Endothelial cell of umbilical vein (primary cell): ENCODE measurements at regions not wholly inside any gene's neighbourhood (a gene's known extent, or its start where the extent isn't known, plus 50 kb on each side); places are given as distances from the start of the nearest gene placed in this dataset.

Source experiments
- BruUV-seq: library from RNA; stranded (reverse); fragments of 400-500 nt; replicated peaks from 2 replicates; lab custom pipeline; 2021; lab: Mats Ljungman, UMichigan
- CTCF ChIA-PET: fragments of 300-600, 350-600 bp; sonication (Branson Sonifier 250); formaldehyde crosslinking; loops from one replicate; lab custom pipeline; 2021; ENCODE audit warnings: antibody characterized with exemption, inconsistent platforms; lab: Charles Lee
- POLR2A ChIA-PET: fragments of 300-600, 350-600 bp; sonication (Branson Sonifier 250); formaldehyde crosslinking; loops from one replicate; lab custom pipeline; 2021; ENCODE audit warnings: antibody characterized with exemption, inconsistent platforms; lab: Charles Lee
- DNase-seq: peaks from one replicate; pipeline ENCODE4 v3.0.0-alpha.2; 2011; ENCODE audit warnings: low read depth, low spot score
- FAIRE-seq: peaks from 2 replicates; lab custom pipeline; 2011; peaks lifted over from hg19 to GRCh38; lab: Jason Lieb, UNC
- H2AFZ ChIP-seq: 2 replicates; pipeline ENCODE4 v1.6.0; 2012; ENCODE audit warnings: low read depth, low read length, control low read depth, inconsistent platforms
- H3K27ac ChIP-seq: 2 replicates; pipeline ENCODE4 v1.5.1; 2011; ENCODE audit warnings: low read depth, mild to moderate bottlenecking, control low read depth, low read length, moderate library complexity; ENCODE audit not compliant: insufficient read depth
- H3K27me3 ChIP-seq, 2 experiments: 2 replicates each; pipeline versions ENCODE4 v1.6.0 to v1.6.1; 2011; ENCODE audit warnings: low read length in 2 of 2, mixed read lengths in 1 of 2; ENCODE audit not compliant: control insufficient read depth in 2 of 2, insufficient read depth in 2 of 2
- H3K36me3 ChIP-seq, 2 experiments: 2 replicates in 1 of 2; 3 replicates in 1 of 2; pipeline ENCODE4 v1.5.1; 2011; ENCODE audit warnings: low read length in 2 of 2, mild to moderate bottlenecking in 1 of 2, moderate library complexity in 1 of 2; ENCODE audit not compliant: control insufficient read depth in 2 of 2, insufficient read depth in 2 of 2; ENCODE audit errors: extremely low read depth in 1 of 2
- H3K4me1 ChIP-seq: 3 replicates; pipeline ENCODE4 v1.5.1; 2011; ENCODE audit warnings: mild to moderate bottlenecking, low read length; ENCODE audit not compliant: control insufficient read depth, insufficient read depth; ENCODE audit errors: extremely low read depth
- H3K4me2 ChIP-seq: 2 replicates; pipeline ENCODE4 v1.6.1; 2011; ENCODE audit warnings: low read length, control low read depth, mixed read lengths; ENCODE audit not compliant: insufficient read depth
- H3K4me3 ChIP-seq, 3 experiments: fragments of 200-600 bp in 1 of 3; sonication (generic), shearing (Covaris generic) in 1 of 3; replicated peaks in 1 of 3; 2 replicates each; pipeline ENCODE4 v1.5.1; 2011 to 2016; ENCODE audit warnings: control low read depth in 3 of 3, low read length in 3 of 3, mild to moderate bottlenecking in 2 of 3, inconsistent platforms in 1 of 3, low read depth in 1 of 3, moderate library complexity in 1 of 3; ENCODE audit not compliant: insufficient read depth in 1 of 3
- H3K79me2 ChIP-seq: 2 replicates; pipeline ENCODE4 v1.6.0; 2012; ENCODE audit warnings: low read length, inconsistent platforms; ENCODE audit not compliant: control insufficient read depth, insufficient read depth
- H3K9ac ChIP-seq: replicated peaks from 2 replicates; pipeline ENCODE3; 2011; ENCODE audit warnings: low read length, control low read depth; ENCODE audit not compliant: insufficient read depth; ENCODE audit errors: extremely low read depth
- H3K9me1 ChIP-seq: replicated peaks from 3 replicates; pipeline ENCODE4 v1.6.0; 2011; ENCODE audit warnings: mild to moderate bottlenecking, low read length; ENCODE audit not compliant: control insufficient read depth, insufficient read depth; ENCODE audit errors: extremely low read depth
- H3K9me3 ChIP-seq: replicated peaks from 2 replicates; pipeline ENCODE4 v1.5.1; 2012; ENCODE audit warnings: low read length, inconsistent platforms; ENCODE audit not compliant: control insufficient read depth, insufficient read depth
- H4K20me1 ChIP-seq: replicated peaks from 2 replicates; pipeline ENCODE3; 2011; ENCODE audit warnings: mild to moderate bottlenecking, low read length; ENCODE audit not compliant: control insufficient read depth, insufficient read depth; ENCODE audit errors: extremely low read depth
- CTCF ChIP-seq, 2 donors: IDR thresholded peaks; 1 replicate in 1 of 2; 2 replicates in 1 of 2; pipeline ENCODE4 v1.5.1; 2011; ENCODE audit warnings: low read length in 2 of 2, mild to moderate bottlenecking in 2 of 2, moderate library complexity in 2 of 2, control low read depth in 1 of 2, inconsistent platforms in 1 of 2, low read depth in 1 of 2; ENCODE audit not compliant: insufficient read depth in 1 of 2; ENCODE audit errors: extremely low read depth in 1 of 2
- FOS ChIP-seq: IDR thresholded peaks from 2 replicates; pipeline ENCODE4 v1.6.1; 2011; ENCODE audit warnings: mild to moderate bottlenecking, low read length, moderate library complexity, borderline replicate concordance; ENCODE audit not compliant: insufficient read depth
- GATA2 ChIP-seq: IDR thresholded peaks from 2 replicates; pipeline ENCODE4 v1.7.0; 2011; ENCODE audit warnings: low read depth, mild to moderate bottlenecking, moderate library complexity, mixed read lengths, low read length; ENCODE audit not compliant: insufficient read length, insufficient read depth
- JUN ChIP-seq: IDR thresholded peaks from 2 replicates; pipeline ENCODE4 v1.6.1; 2011; ENCODE audit warnings: borderline replicate concordance, low read depth; ENCODE audit not compliant: insufficient read length, insufficient read depth
- MAX ChIP-seq: IDR thresholded peaks from 2 replicates; pipeline ENCODE4 v1.6.1; 2011; ENCODE audit not compliant: insufficient read depth, insufficient read length
- MYC ChIP-seq: IDR thresholded peaks from one replicate; pipeline ENCODE4 v1.6.1; 2011; ENCODE audit warnings: mild to moderate bottlenecking, low read depth, low read length
- POLR2A ChIP-seq: IDR thresholded peaks from 2 replicates; pipeline ENCODE4 v1.6.1; 2012; ENCODE audit warnings: low read depth, mild to moderate bottlenecking, control low read depth, low read length
- POLR2AphosphoS5 ChIP-seq: IDR thresholded peaks from 2 replicates; pipeline ENCODE4 v1.6.1; 2012; ENCODE audit warnings: low read depth, mild to moderate bottlenecking, control low read depth, low read length, moderate library complexity; ENCODE audit not compliant: insufficient read depth
- dilution Hi-C: fragments of 300-500 bp; cut with MboI; formaldehyde crosslinking; loops from one replicate; pipeline ENCODE4 v1.15.0; 2019; ENCODE audit warnings: low sequenced_read_pairs; ENCODE audit not compliant: extremely low pct_ligation_motif_present
- intact Hi-C: fragments of 100-400 bp; cut with micrococcal nuclease; formaldehyde crosslinking; loops from one replicate; pipeline ENCODE4 v1.10.0; 2022

GRCh38 chr18:53710080-53710479 lies 514.4 kb downstream of the MBD2 start:
- POLR2A ChIA-PET: no interaction called here
- no peaks in the 10 kb centered on the region for H3K4me1 ChIP-seq
- FAIRE-seq: no peak

GRCh38 chr18:53702480-53702879 lies 522.0 kb downstream of the MBD2 start:
- no peaks in the 10 kb centered on the region for H4K20me1 ChIP-seq
- no peaks in the 10 kb centered on the region for H3K9me1 ChIP-seq
- DNase-seq (no peak), FAIRE-seq (no peak)
- ChIA-PET CTCF (no interaction called here), POLR2A (no interaction called here)
- no TSS peak for BruUV-seq
- H2AFZ ChIP-seq: no peak overlapping the region
- H3K4me1 ChIP-seq: no peaks in the 10 kb centered on the region
- H3K9ac ChIP-seq: no peak overlapping the region
- dilution Hi-C loops (no loop called here), intact Hi-C loops (no loop called here)
- no peak overlapping the region for H3K4me3 ChIP-seq
- no peak overlapping the region for H3K4me2 ChIP-seq
- no peaks in the 10 kb centered on the region for H3K36me3 ChIP-seq
- no peak overlapping the region for H3K27ac ChIP-seq
- no peaks in the 10 kb centered on the region for H3K27me3 ChIP-seq
- H3K9me3 ChIP-seq: peaks cover 2% of the 10 kb centered on the region
- TF ChIP-seq MAX (no peak), JUN (no peak), POLR2AphosphoS5 (no peak), POLR2A (no peak), FOS (no peak), MYC (no peak), CTCF (IDR thresholded peaks at IDR 0.05; ENCODE audit: extremely low read depth in 1 of 2, insufficient read depth in 1 of 2, low read depth in 1 of 2, low read length in 2 of 2) (no peak), GATA2 (no peak)
- no peaks in the 10 kb centered on the region for H3K79me2 ChIP-seq

More at GRCh38 chr18:53710080-53710479, 514.4 kb downstream of the MBD2 start:
- Histone ChIP-seq H3K4me3 (no peak overlapping the region), H3K4me2 (no peak overlapping the region), H2AFZ (no peak overlapping the region), H3K27me3 (no peaks in the 10 kb centered on the region), H3K9me3 (peaks cover 2% of the 10 kb centered on the region), H3K27ac (no peak overlapping the region), H3K36me3 (no peaks in the 10 kb centered on the region), H3K79me2 (no peaks in the 10 kb centered on the region), H4K20me1 (no peaks in the 10 kb centered on the region), H3K9me1 (no peaks in the 10 kb centered on the region), H3K9ac (no peak overlapping the region)
- intact Hi-C loops (no loop called here), dilution Hi-C loops (no loop called here)
- TF ChIP-seq MYC: no peak
- no peak for TF ChIP-seq POLR2A
- TF ChIP-seq MAX: no peak
- TF ChIP-seq JUN: no peak
- DNase-seq: no peak
- CTCF ChIA-PET: no interaction called here
- no TSS peak for BruUV-seq
